ENCODE measurements at regions not wholly inside any gene's neighbourhood (a gene's known extent, or its start where the extent isn't known, plus 50 kb on each side); places are given as distances from the start of the nearest gene placed in this dataset.

DNA sequence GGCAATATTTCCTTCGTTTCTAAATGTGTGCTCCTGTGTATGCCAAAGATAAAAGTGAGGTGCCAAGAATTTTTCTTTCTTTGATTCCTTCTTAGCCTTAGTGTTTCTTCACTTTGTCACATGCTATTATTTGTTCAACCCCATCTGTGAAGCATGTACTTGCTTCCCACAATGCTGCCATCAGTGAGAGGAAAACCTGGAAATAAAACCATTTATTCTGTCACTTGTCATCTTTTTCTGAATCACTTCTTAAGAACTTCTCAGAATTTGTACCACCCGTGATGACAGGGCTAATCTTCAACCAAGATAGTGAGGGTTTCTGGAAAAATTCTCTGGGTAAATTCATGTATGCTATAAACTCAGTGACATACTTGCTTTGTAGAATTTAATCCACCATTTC, 450.1 kb downstream of the COL12A1 start (continued):
- TF ChIP-seq, protein P1, sequence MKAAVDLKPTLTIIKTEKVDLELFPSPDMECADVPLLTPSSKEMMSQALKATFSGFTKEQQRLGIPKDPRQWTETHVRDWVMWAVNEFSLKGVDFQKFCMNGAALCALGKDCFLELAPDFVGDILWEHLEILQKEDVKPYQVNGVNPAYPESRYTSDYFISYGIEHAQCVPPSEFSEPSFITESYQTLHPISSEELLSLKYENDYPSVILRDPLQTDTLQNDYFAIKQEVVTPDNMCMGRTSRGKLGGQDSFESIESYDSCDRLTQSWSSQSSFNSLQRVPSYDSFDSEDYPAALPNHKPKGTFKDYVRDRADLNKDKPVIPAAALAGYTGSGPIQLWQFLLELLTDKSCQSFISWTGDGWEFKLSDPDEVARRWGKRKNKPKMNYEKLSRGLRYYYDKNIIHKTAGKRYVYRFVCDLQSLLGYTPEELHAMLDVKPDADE (IDR thresholded peaks at IDR 0.05): no peak
- no peak for TF ChIP-seq ZNF114 (CRISPR knock-in tag; IDR thresholded peaks at IDR 0.05)
- TF ChIP-seq EZH2phosphoT487 (IDR thresholded peaks at IDR 0.05; ENCODE audit: unreplicated experiment): no peak
- TF ChIP-seq, protein P2, sequence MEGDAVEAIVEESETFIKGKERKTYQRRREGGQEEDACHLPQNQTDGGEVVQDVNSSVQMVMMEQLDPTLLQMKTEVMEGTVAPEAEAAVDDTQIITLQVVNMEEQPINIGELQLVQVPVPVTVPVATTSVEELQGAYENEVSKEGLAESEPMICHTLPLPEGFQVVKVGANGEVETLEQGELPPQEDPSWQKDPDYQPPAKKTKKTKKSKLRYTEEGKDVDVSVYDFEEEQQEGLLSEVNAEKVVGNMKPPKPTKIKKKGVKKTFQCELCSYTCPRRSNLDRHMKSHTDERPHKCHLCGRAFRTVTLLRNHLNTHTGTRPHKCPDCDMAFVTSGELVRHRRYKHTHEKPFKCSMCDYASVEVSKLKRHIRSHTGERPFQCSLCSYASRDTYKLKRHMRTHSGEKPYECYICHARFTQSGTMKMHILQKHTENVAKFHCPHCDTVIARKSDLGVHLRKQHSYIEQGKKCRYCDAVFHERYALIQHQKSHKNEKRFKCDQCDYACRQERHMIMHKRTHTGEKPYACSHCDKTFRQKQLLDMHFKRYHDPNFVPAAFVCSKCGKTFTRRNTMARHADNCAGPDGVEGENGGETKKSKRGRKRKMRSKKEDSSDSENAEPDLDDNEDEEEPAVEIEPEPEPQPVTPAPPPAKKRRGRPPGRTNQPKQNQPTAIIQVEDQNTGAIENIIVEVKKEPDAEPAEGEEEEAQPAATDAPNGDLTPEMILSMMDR (conservative IDR thresholded peaks at IDR 0.05; ENCODE audit: low read depth in 2 of 2): no peak
- no peak for TF ChIP-seq POLR2AphosphoS5 (IDR thresholded peaks at IDR 0.05; ENCODE audit: low read depth)
- TF ChIP-seq JUNB (IDR thresholded peaks at IDR 0.05; ENCODE audit: unreplicated experiment): no peak
- TF ChIP-seq, protein P3, sequence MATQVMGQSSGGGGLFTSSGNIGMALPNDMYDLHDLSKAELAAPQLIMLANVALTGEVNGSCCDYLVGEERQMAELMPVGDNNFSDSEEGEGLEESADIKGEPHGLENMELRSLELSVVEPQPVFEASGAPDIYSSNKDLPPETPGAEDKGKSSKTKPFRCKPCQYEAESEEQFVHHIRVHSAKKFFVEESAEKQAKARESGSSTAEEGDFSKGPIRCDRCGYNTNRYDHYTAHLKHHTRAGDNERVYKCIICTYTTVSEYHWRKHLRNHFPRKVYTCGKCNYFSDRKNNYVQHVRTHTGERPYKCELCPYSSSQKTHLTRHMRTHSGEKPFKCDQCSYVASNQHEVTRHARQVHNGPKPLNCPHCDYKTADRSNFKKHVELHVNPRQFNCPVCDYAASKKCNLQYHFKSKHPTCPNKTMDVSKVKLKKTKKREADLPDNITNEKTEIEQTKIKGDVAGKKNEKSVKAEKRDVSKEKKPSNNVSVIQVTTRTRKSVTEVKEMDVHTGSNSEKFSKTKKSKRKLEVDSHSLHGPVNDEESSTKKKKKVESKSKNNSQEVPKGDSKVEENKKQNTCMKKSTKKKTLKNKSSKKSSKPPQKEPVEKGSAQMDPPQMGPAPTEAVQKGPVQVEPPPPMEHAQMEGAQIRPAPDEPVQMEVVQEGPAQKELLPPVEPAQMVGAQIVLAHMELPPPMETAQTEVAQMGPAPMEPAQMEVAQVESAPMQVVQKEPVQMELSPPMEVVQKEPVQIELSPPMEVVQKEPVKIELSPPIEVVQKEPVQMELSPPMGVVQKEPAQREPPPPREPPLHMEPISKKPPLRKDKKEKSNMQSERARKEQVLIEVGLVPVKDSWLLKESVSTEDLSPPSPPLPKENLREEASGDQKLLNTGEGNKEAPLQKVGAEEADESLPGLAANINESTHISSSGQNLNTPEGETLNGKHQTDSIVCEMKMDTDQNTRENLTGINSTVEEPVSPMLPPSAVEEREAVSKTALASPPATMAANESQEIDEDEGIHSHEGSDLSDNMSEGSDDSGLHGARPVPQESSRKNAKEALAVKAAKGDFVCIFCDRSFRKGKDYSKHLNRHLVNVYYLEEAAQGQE (IDR thresholded peaks at IDR 0.05; ENCODE audit: unreplicated experiment): no peak
- TF ChIP-seq NANOG (IDR thresholded peaks at IDR 0.05; ENCODE audit: borderline replicate concordance): no peak
- TF ChIP-seq ZNF331 (CRISPR knock-in tag; IDR thresholded peaks at IDR 0.05; ENCODE audit: low read depth): no peak
- no peak for TF ChIP-seq STAT1 (IDR thresholded peaks at IDR 0.05; ENCODE audit: unreplicated experiment)
- TF ChIP-seq EZH2 (IDR thresholded peaks at IDR 0.05; ENCODE audit: low read depth, unreplicated experiment): no peak
- TF ChIP-seq CREB1 (CRISPR knock-in tag; IDR thresholded peaks at IDR 0.05; ENCODE audit: low read depth): no peak

DNA sequence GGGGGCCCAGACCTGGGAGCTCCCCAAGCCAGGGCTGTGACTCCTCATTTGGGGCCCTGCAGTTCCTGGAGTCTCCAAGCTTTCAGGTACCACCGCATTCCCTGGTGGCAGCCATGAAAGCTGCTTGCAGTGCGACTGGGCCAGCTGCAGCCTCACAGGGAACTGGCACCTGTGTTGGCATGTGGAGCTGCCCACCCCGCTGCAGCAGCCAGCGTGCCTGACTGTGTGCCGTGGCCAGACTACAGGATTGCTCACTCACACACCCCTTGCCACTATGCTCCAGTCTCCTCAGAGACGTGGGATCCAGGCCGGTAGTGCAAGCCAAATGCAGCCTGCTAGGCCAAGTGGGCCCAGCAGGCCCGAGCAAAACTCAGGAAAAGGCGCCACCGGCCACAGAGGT, 450.7 kb downstream of the COL12A1 start:
- H3K36me3 ChIP-seq (ENCODE audit: insufficient read depth): no peaks in the 10 kb centered on the region
- H3K4me3 Mint-ChIP-seq: no peak overlapping the region
- no peaks in the 10 kb centered on the region for H3F3A ChIP-seq (replicated peaks; ENCODE audit: low read depth)
- no peaks in the 10 kb centered on the region for H4K20me1 ChIP-seq (replicated peaks; ENCODE audit: insufficient read depth)
- H3K4me3 ChIP-seq: no peak overlapping the region
- H3K9me3 Mint-ChIP-seq: no peaks in the 10 kb centered on the region
- no peaks in the 10 kb centered on the region for H3K9me2 ChIP-seq (ENCODE audit: insufficient read depth)
- TF ChIP-seq JUNB (IDR thresholded peaks at IDR 0.05; ENCODE audit: unreplicated experiment): no peak
- TF ChIP-seq, protein P2 (conservative IDR thresholded peaks at IDR 0.05; ENCODE audit: low read depth in 2 of 2): no peak
- TF ChIP-seq POLR2AphosphoS5 (IDR thresholded peaks at IDR 0.05; ENCODE audit: low read depth): no peak
- ATAC-seq (peak; percentile 63), DNase-seq (ENCODE audit: low spot score) (peak; percentile 12)
- no peak overlapping the region for H3K27ac Mint-ChIP-seq
- no peaks in the 10 kb centered on the region for H3K4me1 ChIP-seq (ENCODE audit: insufficient read depth)
- H3K27ac ChIP-seq (ENCODE audit: low read depth): no peak overlapping the region
- no peak overlapping the region for H3K4me2 ChIP-seq
- no peaks in the 10 kb centered on the region for H3K79me2 ChIP-seq (replicated peaks; ENCODE audit: insufficient read depth)
- H2AFZ ChIP-seq: peak overlapping the region; percentile 45; the same call in 1 of the 2 replicates
- no peaks in the 10 kb centered on the region for H3K27me3 Mint-ChIP-seq (ENCODE audit: insufficient read depth, low read depth, poor library complexity)
- no peaks in the 10 kb centered on the region for H3K27me3 ChIP-seq (ENCODE audit: insufficient read depth)
- no peaks in the 10 kb centered on the region for H3K4me1 Mint-ChIP-seq
- no peaks in the 10 kb centered on the region for H3K36me3 Mint-ChIP-seq (ENCODE audit: low read depth)

All from GM23338 (cell line).